Thyroid gland (tissue), 4 donors: ENCODE measurements at regions not wholly inside any gene's neighbourhood (a gene's known extent, or its start where the extent isn't known, plus 50 kb on each side); places are given as distances from the start of the nearest gene placed in this dataset.

Experiments
- DNase-seq, 2 donors: peaks; one replicate each; pipeline ENCODE4 v3.0.0-alpha.2; 2019
- H3K27ac ChIP-seq, 3 donors: fragments of 200-600 bp; sonication (generic); 1 replicate in 2 of 3; 2 replicates in 1 of 3; pipeline ENCODE4 v1.5.1; 2016 to 2019; ENCODE audit warnings: mild to moderate bottlenecking in 1 of 3, moderate library complexity in 1 of 3
- H3K27me3 ChIP-seq: fragments of 200-600 bp; sonication (generic); one replicate; pipeline ENCODE4 v1.5.1; 2019
- H3K36me3 ChIP-seq, 2 donors: fragments of 200-600 bp; sonication (generic); one replicate each; pipeline ENCODE4 v1.5.1; 2016 to 2019
- H3K4me1 ChIP-seq, 2 donors: fragments of 200-600 bp; sonication (generic); one replicate each; pipeline ENCODE4 v1.5.1; 2017 to 2019
- H3K4me3 ChIP-seq, 3 donors: fragments of 200-600 bp; sonication (generic); replicated peaks in 1 of 3; 1 replicate in 2 of 3; 2 replicates in 1 of 3; pipeline ENCODE4 v1.5.1; 2016; ENCODE audit warnings: mild to moderate bottlenecking in 1 of 3
- H3K9me3 ChIP-seq: fragments of 200-600 bp; sonication (generic); one replicate; pipeline ENCODE4 v1.5.1; 2017
- CTCF ChIP-seq, 6 experiments: fragments of 200-600 bp in 3 of 6; fragments of 450-650 bp in 3 of 6; sonication (generic) in 3 of 6; IDR thresholded peaks; one replicate each; pipeline ENCODE4 v1.5.1; 2016 to 2019; ENCODE audit warnings: antibody characterized with exemption in 6 of 6, mild to moderate bottlenecking in 2 of 6, inconsistent platforms in 1 of 6, moderate library complexity in 1 of 6
- POLR2A ChIP-seq, 2 donors: fragments of 450-650 bp; IDR thresholded peaks; one replicate each; pipeline ENCODE4 v1.6.1; 2017; ENCODE audit warnings: antibody characterized with exemption in 2 of 2, mild to moderate bottlenecking in 2 of 2, moderate library complexity in 1 of 2
- WGBS, 2 donors: methylation state at CpG; one replicate each; pipeline ENCODE4 v1.1.5; 2017; 5-methylcytosine and 5-hydroxymethylcytosine counted together
- intact Hi-C: fragments of 100-400 bp; cut with DNase I; formaldehyde crosslinking; loops from one replicate; pipeline ENCODE4 v1.15.1; 2023

- Histone ChIP-seq H3K4me3 (no peak overlapping the region), H3K9me3 (no peaks in the 10 kb centered on the region), H3K27me3 (no peaks in the 10 kb centered on the region), H3K4me1 (peaks cover 5% of the 10 kb centered on the region in 2 donors), H3K36me3 (no peaks in the 10 kb centered on the region), H3K27ac (peak overlapping the region; percentile 51 to 95 (median 74))
- TF ChIP-seq CTCF (IDR thresholded peaks at IDR 0.05) (no peak), POLR2A (IDR thresholded peaks at IDR 0.05) (no peak)
- peak; percentile 66 to 68 for DNase-seq
- intact Hi-C loops, result no loop called here
- WGBS, 2 donors, result 26 to 30% methylated on average over 9 of the region's 9 CpGs
These were observed 66.3 kb upstream of the SLC25A26 start for GRCh38 chr3:66154444-66154861.

GRCh38 chr3:66153481-66154443 lies 67.0 kb upstream of the SLC25A26 start:
- Histone ChIP-seq H3K9me3 (no peaks in the 10 kb centered on the region), H3K36me3 (no peaks in the 10 kb centered on the region), H3K4me3 (peak overlapping the region in 2 of 3 donors; percentile 3 to 18), H3K4me1 (peaks cover 5% of the 10 kb centered on the region in 2 donors), H3K27ac (peak overlapping the region; percentile 51 to 95 (median 74)), H3K27me3 (no peaks in the 10 kb centered on the region)
- DNase-seq, result peak; percentile 71 to 81
- intact Hi-C loops, result no loop called here
- 20 to 32% methylated on average over 24 to 25 of the region's 25 CpGs for WGBS, 2 donors
- TF ChIP-seq POLR2A (IDR thresholded peaks at IDR 0.05) (peak in 1 of 2 donors; percentile 40), CTCF (IDR thresholded peaks at IDR 0.05) (peak in 1 of 6 experiments; percentile 8)

- Histone ChIP-seq H3K27ac (no peak overlapping the region), H3K4me3 (no peak overlapping the region), H3K27me3 (no peaks in the 10 kb centered on the region), H3K4me1 (peaks cover 5% of the 10 kb centered on the region in 2 donors), H3K9me3 (no peaks in the 10 kb centered on the region), H3K36me3 (no peaks in the 10 kb centered on the region)
- 69 to 96% methylated on average over 2 of the region's 2 CpGs for WGBS, 2 donors
- intact Hi-C loops, result no loop called here
- TF ChIP-seq CTCF (IDR thresholded peaks at IDR 0.05), result no peak
- TF ChIP-seq POLR2A (IDR thresholded peaks at IDR 0.05), result no peak
- DNase-seq, result no peak
These were observed 68.5 kb upstream of the SLC25A26 start for GRCh38 chr3:66152336-66152735.

GRCh38 chr3:66150977-66151376 lies 69.8 kb upstream of the SLC25A26 start:
- Histone ChIP-seq H3K27me3 (no peaks in the 10 kb centered on the region), H3K9me3 (no peaks in the 10 kb centered on the region), H3K36me3 (no peaks in the 10 kb centered on the region), H3K27ac (no peak overlapping the region), H3K4me3 (no peak overlapping the region), H3K4me1 (peaks cover 5% of the 10 kb centered on the region in 2 donors)
- intact Hi-C loops, result no loop called here
- DNase-seq, result no peak
- TF ChIP-seq CTCF (IDR thresholded peaks at IDR 0.05) (no peak), POLR2A (IDR thresholded peaks at IDR 0.05) (no peak)
- WGBS, 2 donors, result 92 to 94% methylated on average over 5 of the region's 5 CpGs

DNA sequence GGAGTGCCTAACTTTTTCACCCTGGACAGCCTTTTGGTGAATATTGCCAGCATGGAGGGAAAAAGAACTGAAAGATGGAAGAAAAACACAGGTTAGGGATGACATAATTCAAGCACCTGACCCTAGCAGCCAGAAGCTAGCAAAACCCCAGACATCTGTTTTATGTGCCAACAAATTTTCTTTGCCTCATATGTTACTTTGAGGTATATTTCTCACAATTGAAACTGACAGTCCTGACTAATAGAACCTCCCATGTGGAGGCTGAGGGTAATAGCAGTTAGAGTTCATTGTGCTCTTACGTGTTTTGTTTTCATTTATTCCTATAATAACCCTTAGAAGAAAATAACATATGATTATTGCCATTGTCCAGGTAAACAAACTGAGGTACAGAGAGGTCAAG lies 71.5 kb upstream of the SLC25A26 start:
- intact Hi-C loops, result no loop called here
- Histone ChIP-seq H3K4me1 (no peaks in the 10 kb centered on the region), H3K4me3 (no peak overlapping the region), H3K9me3 (no peaks in the 10 kb centered on the region), H3K36me3 (no peaks in the 10 kb centered on the region), H3K27me3 (no peaks in the 10 kb centered on the region), H3K27ac (no peak overlapping the region)
- DNase-seq, result no peak
- TF ChIP-seq POLR2A (IDR thresholded peaks at IDR 0.05), result no peak
- TF ChIP-seq CTCF (IDR thresholded peaks at IDR 0.05), result no peak
- 83 to 91% methylated on average over 1 of the region's 1 CpG for WGBS, 2 donors
